Upper lobe of left lung (tissue), 6 donors: ENCODE measurements at regions not wholly inside any gene's neighbourhood (a gene's known extent, or its start where the extent isn't known, plus 50 kb on each side); places are given as distances from the start of the nearest gene placed in this dataset.
A peak's percentile ranks its signal among the peaks of the same experiment; 100 is the strongest.

ENCODE experiments used
- ATAC-seq, 2 donors: fragments of 200-7000 bp; cut with Tn5 transposase; one replicate each; pipeline ENCODE4 v1.9.1; 2022; ENCODE audit warnings: mild to moderate bottlenecking in 2 of 2, moderate library complexity in 2 of 2; ENCODE audit not compliant: low FRiP score in 2 of 2
- DNase-seq, 2 donors: peaks; one replicate each; pipeline ENCODE4 v3.0.0-alpha.2; 2019 to 2020
- H3K27ac ChIP-seq, 4 donors: fragments of 200-600 bp; sonication (generic); one replicate each; pipeline ENCODE4 v1.5.1; 2016 to 2019
- H3K27me3 ChIP-seq, 4 donors: fragments of 200-600 bp; sonication (generic); one replicate each; pipeline ENCODE4 v1.5.1; 2017 to 2019
- H3K36me3 ChIP-seq, 4 donors: fragments of 200-600 bp; sonication (generic); one replicate each; pipeline ENCODE4 v1.5.1; 2016 to 2019
- H3K4me1 ChIP-seq, 4 donors: fragments of 200-600 bp; sonication (generic); one replicate each; pipeline ENCODE4 v1.5.1; 2018 to 2019
- H3K4me3 ChIP-seq, 4 donors: fragments of 200-600 bp; sonication (generic); one replicate each; pipeline ENCODE4 v1.5.1; 2017 to 2019; ENCODE audit warnings: mild to moderate bottlenecking in 2 of 4, moderate library complexity in 1 of 4
- H3K9me3 ChIP-seq, 4 donors: fragments of 200-600 bp; sonication (generic); one replicate each; pipeline ENCODE4 v1.5.1; 2018 to 2019
- CTCF ChIP-seq, 6 experiments: fragments of 450-650 bp in 4 of 6; fragments of 200-600 bp in 2 of 6; sonication (generic) in 2 of 6; IDR thresholded peaks; one replicate each; pipeline ENCODE4 v1.5.1; 2016 to 2019; ENCODE audit warnings: antibody characterized with exemption in 6 of 6
- EP300 ChIP-seq, 4 donors: sonication (generic); formaldehyde crosslinking; IDR thresholded peaks; one replicate each; pipeline ENCODE4 v1.5.1; 2017; ENCODE audit warnings: antibody characterized with exemption in 4 of 4, control low read depth in 2 of 4
- POLR2A ChIP-seq, 4 donors: fragments of 450-650 bp; IDR thresholded peaks; one replicate each; pipeline ENCODE4 v1.5.1; 2016 to 2017; ENCODE audit warnings: antibody characterized with exemption in 4 of 4, mild to moderate bottlenecking in 2 of 4
- POLR2AphosphoS5 ChIP-seq, 2 donors: sonication (generic); formaldehyde crosslinking; IDR thresholded peaks; one replicate each; pipeline ENCODE4 v1.5.1; 2017; ENCODE audit warnings: antibody characterized with exemption in 2 of 2
- WGBS, 2 donors: methylation state at CpG; one replicate each; pipeline ENCODE4 v1.1.5; 2017 to 2018; 5-methylcytosine and 5-hydroxymethylcytosine counted together
- donor health status: DM: no; HTN: no; CAD: no; lungs with moderate emphysema.
- donor health status: DM: no; HTN: yes; CAD: no; lungs with severe emphysema.

- H3K4me1 ChIP-seq, result no peaks in the 10 kb centered on the region
- WGBS, 2 donors, result 61% methylated on average over 5 of the region's 5 CpGs
- no peaks in the 10 kb centered on the region for H3K36me3 ChIP-seq
- ATAC-seq (peak in 1 of 2 donors; percentile 11), DNase-seq (no peak)
- H3K9me3 ChIP-seq, result peaks cover 0 to 20% (median under 1%) of the 10 kb centered on the region in 4 donors
- TF ChIP-seq POLR2A (IDR thresholded peaks at IDR 0.05), result no peak
- TF ChIP-seq POLR2AphosphoS5 (IDR thresholded peaks at IDR 0.05), result no peak
- TF ChIP-seq CTCF (IDR thresholded peaks at IDR 0.05), result no peak
- TF ChIP-seq EP300 (IDR thresholded peaks at IDR 0.05), result no peak
- H3K4me3 ChIP-seq, result no peak overlapping the region
- H3K27ac ChIP-seq, result no peak overlapping the region
- no peaks in the 10 kb centered on the region for H3K27me3 ChIP-seq
Observed at GRCh38 chr17:53950207-53950857, 127.6 kb downstream of the KIF2B start.

GRCh38 chr17:53950858-53951250 lies 128.1 kb downstream of the KIF2B start:
- Histone ChIP-seq H3K4me3 (no peak overlapping the region), H3K36me3 (no peaks in the 10 kb centered on the region), H3K4me1 (no peaks in the 10 kb centered on the region), H3K9me3 (peaks cover 0 to 25% (median 4%) of the 10 kb centered on the region in 4 donors), H3K27ac (no peak overlapping the region), H3K27me3 (no peaks in the 10 kb centered on the region)
- TF ChIP-seq POLR2A (IDR thresholded peaks at IDR 0.05) (no peak), EP300 (IDR thresholded peaks at IDR 0.05) (no peak), CTCF (IDR thresholded peaks at IDR 0.05) (no peak), POLR2AphosphoS5 (IDR thresholded peaks at IDR 0.05) (no peak)
- ATAC-seq (no peak), DNase-seq (no peak)

- TF ChIP-seq EP300 (IDR thresholded peaks at IDR 0.05), result no peak
- no peak for TF ChIP-seq POLR2AphosphoS5 (IDR thresholded peaks at IDR 0.05)
- TF ChIP-seq CTCF (IDR thresholded peaks at IDR 0.05), result no peak
- no peak for TF ChIP-seq POLR2A (IDR thresholded peaks at IDR 0.05)
- 8 to 19% methylated on average over 1 of the region's 1 CpG for WGBS, 2 donors
- H3K4me1 ChIP-seq, result no peaks in the 10 kb centered on the region
- H3K27ac ChIP-seq, result no peak overlapping the region
- H3K4me3 ChIP-seq, result no peak overlapping the region
- no peaks in the 10 kb centered on the region for H3K9me3 ChIP-seq
- ATAC-seq, result no peak
- DNase-seq, result no peak
- no peaks in the 10 kb centered on the region for H3K36me3 ChIP-seq
- no peaks in the 10 kb centered on the region for H3K27me3 ChIP-seq
Observed at GRCh38 chr17:53971361-53971760, 148.6 kb downstream of the KIF2B start.

- no peak for TF ChIP-seq POLR2A (IDR thresholded peaks at IDR 0.05)
- TF ChIP-seq EP300 (IDR thresholded peaks at IDR 0.05), result no peak
- no peak for TF ChIP-seq POLR2AphosphoS5 (IDR thresholded peaks at IDR 0.05)
- no peak for TF ChIP-seq CTCF (IDR thresholded peaks at IDR 0.05)
- H3K4me1 ChIP-seq, result no peaks in the 10 kb centered on the region
- H3K36me3 ChIP-seq, result no peaks in the 10 kb centered on the region
- H3K27me3 ChIP-seq, result no peaks in the 10 kb centered on the region
- H3K27ac ChIP-seq, result no peak overlapping the region
- no peak for DNase-seq
- ATAC-seq, result no peak
- no peaks in the 10 kb centered on the region for H3K9me3 ChIP-seq
- 48 to 70% methylated on average over 5 of the region's 5 CpGs for WGBS, 2 donors
- no peak overlapping the region for H3K4me3 ChIP-seq
Observed at GRCh38 chr17:53979991-53980390, 157.3 kb downstream of the KIF2B start.

GRCh38 chr17:53996131-53996530 lies 173.4 kb downstream of the KIF2B start:
- Histone ChIP-seq H3K27ac (no peak overlapping the region), H3K4me3 (no peak overlapping the region), H3K4me1 (no peaks in the 10 kb centered on the region), H3K36me3 (no peaks in the 10 kb centered on the region), H3K27me3 (no peaks in the 10 kb centered on the region), H3K9me3 (no peaks in the 10 kb centered on the region)
- DNase-seq (no peak), ATAC-seq (no peak)
- 84 to 92% methylated on average over 2 of the region's 2 CpGs for WGBS, 2 donors
- TF ChIP-seq CTCF (IDR thresholded peaks at IDR 0.05) (no peak), EP300 (IDR thresholded peaks at IDR 0.05) (no peak), POLR2AphosphoS5 (IDR thresholded peaks at IDR 0.05) (no peak), POLR2A (IDR thresholded peaks at IDR 0.05) (no peak)
